ENCODE measurements at regions not wholly inside any gene's neighbourhood (a gene's known extent, or its start where the extent isn't known, plus 50 kb on each side); places are given as distances from the start of the nearest gene placed in this dataset.

DNA sequence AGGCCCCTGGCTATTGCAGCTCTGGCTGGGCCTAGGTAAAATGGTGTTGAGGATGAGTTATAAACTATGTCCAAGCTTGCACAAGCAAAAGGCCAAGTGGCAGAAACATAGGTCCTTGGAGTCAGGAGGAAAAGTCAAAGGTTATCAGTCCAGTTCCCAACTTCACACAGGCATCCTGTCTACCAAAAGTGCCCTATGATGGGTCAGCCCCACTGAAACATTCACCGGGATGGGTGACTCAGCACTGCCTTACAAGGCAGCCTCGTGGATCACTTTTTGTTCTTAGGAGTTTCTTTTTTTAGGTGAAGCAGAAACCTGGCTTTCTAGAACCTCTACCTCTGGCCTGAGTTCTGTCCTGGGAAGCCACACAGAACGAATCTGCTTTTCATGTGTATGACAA, 158.8 kb upstream of the LYZL2 start (continued):
- TF ChIP-seq, protein P1, sequence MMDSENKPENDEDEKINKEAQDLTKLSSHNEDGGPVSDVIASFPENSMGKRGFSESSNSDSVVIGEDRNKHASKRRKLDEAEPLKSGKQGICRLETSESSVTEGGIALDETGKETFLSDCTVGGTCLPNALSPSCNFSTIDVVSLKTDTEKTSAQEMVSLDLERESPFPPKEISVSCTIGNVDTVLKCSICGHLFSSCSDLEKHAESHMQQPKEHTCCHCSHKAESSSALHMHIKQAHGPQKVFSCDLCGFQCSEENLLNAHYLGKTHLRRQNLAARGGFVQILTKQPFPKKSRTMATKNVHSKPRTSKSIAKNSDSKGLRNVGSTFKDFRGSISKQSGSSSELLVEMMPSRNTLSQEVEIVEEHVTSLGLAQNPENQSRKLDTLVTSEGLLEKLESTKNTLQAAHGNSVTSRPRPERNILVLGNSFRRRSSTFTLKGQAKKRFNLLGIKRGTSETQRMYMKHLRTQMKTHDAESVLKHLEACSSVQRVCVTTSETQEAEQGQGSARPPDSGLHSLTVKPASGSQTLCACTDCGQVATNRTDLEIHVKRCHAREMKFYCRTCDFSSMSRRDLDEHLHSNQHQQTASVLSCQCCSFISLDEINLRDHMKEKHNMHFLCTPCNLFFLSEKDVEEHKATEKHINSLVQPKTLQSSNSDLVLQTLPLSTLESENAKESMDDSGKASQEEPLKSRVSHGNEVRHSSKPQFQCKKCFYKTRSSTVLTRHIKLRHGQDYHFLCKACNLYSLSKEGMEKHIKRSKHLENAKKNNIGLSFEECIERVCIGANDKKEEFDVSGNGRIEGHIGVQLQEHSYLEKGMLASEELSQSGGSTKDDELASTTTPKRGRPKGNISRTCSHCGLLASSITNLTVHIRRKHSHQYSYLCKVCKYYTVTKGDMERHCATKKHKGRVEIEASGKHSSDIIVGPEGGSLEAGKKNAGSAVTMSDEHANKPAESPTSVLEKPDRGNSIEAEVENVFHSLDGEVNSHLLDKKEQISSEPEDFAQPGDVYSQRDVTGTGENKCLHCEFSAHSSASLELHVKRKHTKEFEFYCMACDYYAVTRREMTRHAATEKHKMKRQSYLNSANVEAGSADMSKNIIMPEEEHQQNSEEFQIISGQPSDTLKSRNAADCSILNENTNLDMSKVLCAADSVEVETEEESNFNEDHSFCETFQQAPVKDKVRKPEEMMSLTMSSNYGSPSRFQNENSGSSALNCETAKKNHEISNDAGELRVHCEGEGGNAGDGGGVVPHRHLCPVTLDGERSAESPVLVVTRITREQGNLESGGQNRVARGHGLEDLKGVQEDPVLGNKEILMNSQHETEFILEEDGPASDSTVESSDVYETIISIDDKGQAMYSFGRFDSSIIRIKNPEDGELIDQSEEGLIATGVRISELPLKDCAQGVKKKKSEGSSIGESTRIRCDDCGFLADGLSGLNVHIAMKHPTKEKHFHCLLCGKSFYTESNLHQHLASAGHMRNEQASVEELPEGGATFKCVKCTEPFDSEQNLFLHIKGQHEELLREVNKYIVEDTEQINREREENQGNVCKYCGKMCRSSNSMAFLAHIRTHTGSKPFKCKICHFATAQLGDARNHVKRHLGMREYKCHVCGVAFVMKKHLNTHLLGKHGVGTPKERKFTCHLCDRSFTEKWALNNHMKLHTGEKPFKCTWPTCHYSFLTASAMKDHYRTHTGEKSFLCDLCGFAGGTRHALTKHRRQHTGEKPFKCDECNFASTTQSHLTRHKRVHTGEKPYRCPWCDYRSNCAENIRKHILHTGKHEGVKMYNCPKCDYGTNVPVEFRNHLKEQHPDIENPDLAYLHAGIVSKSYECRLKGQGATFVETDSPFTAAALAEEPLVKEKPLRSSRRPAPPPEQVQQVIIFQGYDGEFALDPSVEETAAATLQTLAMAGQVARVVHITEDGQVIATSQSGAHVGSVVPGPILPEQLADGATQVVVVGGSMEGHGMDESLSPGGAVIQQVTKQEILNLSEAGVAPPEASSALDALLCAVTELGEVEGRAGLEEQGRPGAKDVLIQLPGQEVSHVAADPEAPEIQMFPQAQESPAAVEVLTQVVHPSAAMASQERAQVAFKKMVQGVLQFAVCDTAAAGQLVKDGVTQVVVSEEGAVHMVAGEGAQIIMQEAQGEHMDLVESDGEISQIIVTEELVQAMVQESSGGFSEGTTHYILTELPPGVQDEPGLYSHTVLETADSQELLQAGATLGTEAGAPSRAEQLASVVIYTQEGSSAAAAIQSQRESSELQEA (CRISPR knock-in tag; IDR thresholded peaks at IDR 0.05; ENCODE audit: not compliant biosample characterization) = no peak

GRCh38 chr10:30786906-30787305, 157.4 kb upstream of the LYZL2 start:
- Histone ChIP-seq H3K4me3 (replicated peaks in 1 of 3; ENCODE audit: insufficient read depth in 1 of 3, low read depth in 2 of 3, low read length in 3 of 3) (no peak overlapping the region), H3K79me2 (ENCODE audit: insufficient read depth, low read length) (no peaks in the 10 kb centered on the region), H3K27me3 (ENCODE audit: control insufficient read depth in 1 of 2, insufficient read depth in 2 of 2, low read length in 2 of 2) (peaks cover 0 to 46% of the 10 kb centered on the region in 2 experiments; a peak in 4 of 5 replicates), H3K9ac (ENCODE audit: insufficient read depth, low read depth, low read length) (no peak overlapping the region), H4K20me1 (ENCODE audit: insufficient read depth, low read length) (peaks cover 5% of the 10 kb centered on the region; the same call in 1 of the 2 replicates), H2AFZ (ENCODE audit: low read length) (no peak overlapping the region), H3K9me3 (ENCODE audit: low read length) (no peaks in the 10 kb centered on the region), H3K4me2 (ENCODE audit: low read depth, low read length) (no peak overlapping the region), H3K36me3 (replicated peaks in 1 of 2; ENCODE audit: control insufficient read depth in 1 of 2, insufficient read depth in 2 of 2, low read length in 2 of 2) (no peaks in the 10 kb centered on the region), H3K27ac (ENCODE audit: extremely low read length, insufficient read depth, low read length) (no peak overlapping the region), H3K4me1 (ENCODE audit: insufficient read depth, low read length) (0 out of 2 replicates have a peak, but pooled peaks cover 7% of the 10 kb centered on the region)
- no peak for ATAC-seq
- no peak for FAIRE-seq
- intact Hi-C loops (cut with micrococcal nuclease; ENCODE audit: unreplicated experiment) = no loop called here
- no peak for DNase-seq (ENCODE audit: low spot score)
- ChIA-PET POLR2A (no interaction called here), CTCF (ENCODE audit: low intra/inter-chr PET ratio, low total read pairs) (no interaction called here)
- in situ Hi-C loops (cut with HindIII; ENCODE audit: extremely low pct_ligation_motif_present, low pct_unique_long_range_greater_than_20kb) = loop anchor here (10.0 to 25.0 kb wide), 2 partner anchors 698 to 975 kb away; no protein-coding TSS in a partner anchor
- WGBS (ENCODE audit: low lambda C conversion rate) = 47% methylated on average over 2 of the region's 2 CpGs
- BruUV-seq (replicated peaks) = no TSS peak
- TF ChIP-seq, protein P2, sequence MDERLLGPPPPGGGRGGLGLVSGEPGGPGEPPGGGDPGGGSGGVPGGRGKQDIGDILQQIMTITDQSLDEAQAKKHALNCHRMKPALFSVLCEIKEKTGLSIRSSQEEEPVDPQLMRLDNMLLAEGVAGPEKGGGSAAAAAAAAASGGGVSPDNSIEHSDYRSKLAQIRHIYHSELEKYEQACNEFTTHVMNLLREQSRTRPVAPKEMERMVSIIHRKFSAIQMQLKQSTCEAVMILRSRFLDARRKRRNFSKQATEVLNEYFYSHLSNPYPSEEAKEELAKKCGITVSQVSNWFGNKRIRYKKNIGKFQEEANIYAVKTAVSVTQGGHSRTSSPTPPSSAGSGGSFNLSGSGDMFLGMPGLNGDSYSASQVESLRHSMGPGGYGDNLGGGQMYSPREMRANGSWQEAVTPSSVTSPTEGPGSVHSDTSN (CRISPR knock-in tag; IDR thresholded peaks at IDR 0.05) = no peak
- TF ChIP-seq, protein P3, sequence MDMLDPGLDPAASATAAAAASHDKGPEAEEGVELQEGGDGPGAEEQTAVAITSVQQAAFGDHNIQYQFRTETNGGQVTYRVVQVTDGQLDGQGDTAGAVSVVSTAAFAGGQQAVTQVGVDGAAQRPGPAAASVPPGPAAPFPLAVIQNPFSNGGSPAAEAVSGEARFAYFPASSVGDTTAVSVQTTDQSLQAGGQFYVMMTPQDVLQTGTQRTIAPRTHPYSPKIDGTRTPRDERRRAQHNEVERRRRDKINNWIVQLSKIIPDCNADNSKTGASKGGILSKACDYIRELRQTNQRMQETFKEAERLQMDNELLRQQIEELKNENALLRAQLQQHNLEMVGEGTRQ (IDR thresholded peaks at IDR 0.05; ENCODE audit: low read depth, low read length) = no peak
- TF ChIP-seq, protein P3 (CRISPR knock-in tag; IDR thresholded peaks at IDR 0.05; ENCODE audit: borderline replicate concordance) = no peak
- TF ChIP-seq SKI (IDR thresholded peaks at IDR 0.05; ENCODE audit: partially characterized antibody) = no peak
- TF ChIP-seq SMARCE1 (IDR thresholded peaks at IDR 0.05; ENCODE audit: borderline replicate concordance) = no peak
- no peak for TF ChIP-seq SP140L (CRISPR knock-in tag; IDR thresholded peaks at IDR 0.05; ENCODE audit: borderline replicate concordance)
- TF ChIP-seq TSC22D2 (CRISPR knock-in tag; IDR thresholded peaks at IDR 0.05; ENCODE audit: borderline replicate concordance) = no peak
- no peak for TF ChIP-seq ZNF713 (CRISPR knock-in tag; IDR thresholded peaks at IDR 0.05)
- no peak for TF ChIP-seq MAZ (IDR thresholded peaks at IDR 0.05; ENCODE audit: borderline replicate concordance, low read depth, low read length)
- no peak for TF ChIP-seq MAZ (CRISPR knock-in tag; IDR thresholded peaks at IDR 0.05; ENCODE audit: low read depth)
- TF ChIP-seq HDAC1 (CRISPR knock-in tag; IDR thresholded peaks at IDR 0.05) = no peak

Data from HepG2 (cell line).